B cell (primary cell): ENCODE measurements at regions not wholly inside any gene's neighbourhood (a gene's known extent, or its start where the extent isn't known, plus 50 kb on each side); places are given as distances from the start of the nearest gene placed in this dataset.

Source experiments
- EZH2 ChIP-seq: IDR thresholded peaks from 2 replicates; pipeline ENCODE4 v1.6.1; 2012; ENCODE audit warnings: borderline replicate concordance, low read depth, mild to moderate bottlenecking, moderate library complexity, low read length; ENCODE audit not compliant: insufficient read depth, poor library complexity, severe bottlenecking
- TF ChIP-seq, protein P1 (sequence below): fragments of 200-600 bp; IDR thresholded peaks from one replicate; pipeline ENCODE4 v1.8.0; 2022; ENCODE audit warnings: antibody characterized with exemption, mild to moderate bottlenecking

DNA sequence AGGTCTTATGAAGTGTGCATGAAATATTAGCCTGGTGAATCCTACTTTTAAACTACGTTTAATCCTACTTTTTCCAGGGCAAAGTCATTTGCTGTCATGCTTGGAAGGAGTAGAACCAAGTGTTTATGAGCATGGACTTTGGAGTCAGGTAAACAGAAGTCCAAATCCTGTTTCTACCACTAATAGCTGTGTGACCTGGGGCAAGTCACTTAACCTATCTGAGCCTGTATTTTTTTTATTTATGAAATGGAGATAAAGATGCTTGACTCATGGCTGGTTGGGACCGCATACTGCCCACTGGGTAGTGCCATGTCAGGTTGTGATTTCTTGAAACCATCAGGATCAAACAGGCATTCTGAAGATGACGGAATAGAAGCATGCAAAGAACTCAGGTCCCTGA, 249.6 kb downstream of the BAMBI start:
- TF ChIP-seq, protein P1, sequence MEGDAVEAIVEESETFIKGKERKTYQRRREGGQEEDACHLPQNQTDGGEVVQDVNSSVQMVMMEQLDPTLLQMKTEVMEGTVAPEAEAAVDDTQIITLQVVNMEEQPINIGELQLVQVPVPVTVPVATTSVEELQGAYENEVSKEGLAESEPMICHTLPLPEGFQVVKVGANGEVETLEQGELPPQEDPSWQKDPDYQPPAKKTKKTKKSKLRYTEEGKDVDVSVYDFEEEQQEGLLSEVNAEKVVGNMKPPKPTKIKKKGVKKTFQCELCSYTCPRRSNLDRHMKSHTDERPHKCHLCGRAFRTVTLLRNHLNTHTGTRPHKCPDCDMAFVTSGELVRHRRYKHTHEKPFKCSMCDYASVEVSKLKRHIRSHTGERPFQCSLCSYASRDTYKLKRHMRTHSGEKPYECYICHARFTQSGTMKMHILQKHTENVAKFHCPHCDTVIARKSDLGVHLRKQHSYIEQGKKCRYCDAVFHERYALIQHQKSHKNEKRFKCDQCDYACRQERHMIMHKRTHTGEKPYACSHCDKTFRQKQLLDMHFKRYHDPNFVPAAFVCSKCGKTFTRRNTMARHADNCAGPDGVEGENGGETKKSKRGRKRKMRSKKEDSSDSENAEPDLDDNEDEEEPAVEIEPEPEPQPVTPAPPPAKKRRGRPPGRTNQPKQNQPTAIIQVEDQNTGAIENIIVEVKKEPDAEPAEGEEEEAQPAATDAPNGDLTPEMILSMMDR = no peak
- no peak for TF ChIP-seq EZH2
